Large intestine (tissue), 3 donors: ENCODE measurements at regions not wholly inside any gene's neighbourhood (a gene's known extent, or its start where the extent isn't known, plus 50 kb on each side); places are given as distances from the start of the nearest gene placed in this dataset.

Experiments used
- DNase-seq, 2 donors: peaks; one replicate each; pipeline versions ENCODE4 v3.0.0 to v3.0.0-alpha.2; 2013
- H3K27ac ChIP-seq: one replicate; pipeline ENCODE4 v1.5.1; 2013; ENCODE audit warnings: low read length
- H3K27me3 ChIP-seq: 2 replicates; pipeline ENCODE4 v1.6.1; 2013; ENCODE audit warnings: low read length; ENCODE audit not compliant: control insufficient read depth, insufficient read depth
- H3K36me3 ChIP-seq: 2 replicates; pipeline ENCODE4 v1.6.1; 2013; ENCODE audit warnings: low read length; ENCODE audit not compliant: control insufficient read depth, insufficient read depth
- H3K4me1 ChIP-seq: one replicate; pipeline ENCODE4 v1.6.1; 2013; ENCODE audit warnings: low read length; ENCODE audit not compliant: control insufficient read depth, insufficient read depth
- H3K4me3 ChIP-seq: one replicate; pipeline ENCODE4 v1.5.1; 2013; ENCODE audit warnings: low read length
- H3K9me3 ChIP-seq: one replicate; pipeline ENCODE4 v1.6.1; 2013; ENCODE audit warnings: mild to moderate bottlenecking, low read depth, low read length, moderate library complexity; ENCODE audit not compliant: control insufficient read depth
- WGBS: methylation state at CpG from one replicate; pipeline ENCODE4 v1.1.5; 2013; ENCODE audit warnings: low lambda C conversion rate; ENCODE audit not compliant: insufficient coverage; 5-methylcytosine and 5-hydroxymethylcytosine counted together

GRCh38 chr1:162924179-162924578 lies 63.2 kb upstream of the CCDC190 start:
- H3K9me3 ChIP-seq: no peaks in the 10 kb centered on the region
- H3K4me3 ChIP-seq: no peak overlapping the region
- 100% methylated on average over 2 of the region's 2 CpGs for WGBS
- no peaks in the 10 kb centered on the region for H3K27me3 ChIP-seq
- H3K27ac ChIP-seq: no peak overlapping the region
- H3K4me1 ChIP-seq: no peaks in the 10 kb centered on the region
- DNase-seq: no peak
- no peaks in the 10 kb centered on the region for H3K36me3 ChIP-seq

GRCh38 chr1:162922201-162922600 lies 61.2 kb upstream of the CCDC190 start:
- DNase-seq: no peak
- Histone ChIP-seq H3K36me3 (no peaks in the 10 kb centered on the region), H3K4me1 (no peaks in the 10 kb centered on the region), H3K4me3 (no peak overlapping the region), H3K27me3 (no peaks in the 10 kb centered on the region), H3K9me3 (no peaks in the 10 kb centered on the region), H3K27ac (no peak overlapping the region)
- WGBS: 75% methylated on average over 1 of the region's 2 CpGs

GRCh38 chr1:162921311-162921710 lies 60.3 kb upstream of the CCDC190 start:
- no peak overlapping the region for H3K4me3 ChIP-seq
- no peaks in the 10 kb centered on the region for H3K4me1 ChIP-seq
- H3K27me3 ChIP-seq: no peaks in the 10 kb centered on the region
- DNase-seq: no peak
- WGBS: no CpG with 5 or more reads among the region's 3 CpGs
- no peaks in the 10 kb centered on the region for H3K9me3 ChIP-seq
- no peak overlapping the region for H3K27ac ChIP-seq
- no peaks in the 10 kb centered on the region for H3K36me3 ChIP-seq

GRCh38 chr1:162919034-162919433 lies 58.1 kb upstream of the CCDC190 start:
- Histone ChIP-seq H3K9me3 (no peaks in the 10 kb centered on the region), H3K4me3 (no peak overlapping the region), H3K27ac (no peak overlapping the region), H3K27me3 (no peaks in the 10 kb centered on the region), H3K36me3 (no peaks in the 10 kb centered on the region), H3K4me1 (no peaks in the 10 kb centered on the region)
- no peak for DNase-seq
- WGBS: no CpG with 5 or more reads among the region's 6 CpGs

- Histone ChIP-seq H3K36me3 (no peaks in the 10 kb centered on the region), H3K9me3 (no peaks in the 10 kb centered on the region), H3K4me1 (no peaks in the 10 kb centered on the region), H3K4me3 (no peak overlapping the region), H3K27me3 (no peaks in the 10 kb centered on the region), H3K27ac (no peak overlapping the region)
- no CpG with 5 or more reads among the region's 8 CpGs for WGBS
- DNase-seq: peak in 1 of 2 donors; percentile 32
These were observed 57.3 kb upstream of the CCDC190 start for GRCh38 chr1:162918151-162918754.

- Histone ChIP-seq H3K4me3 (no peak overlapping the region), H3K4me1 (no peaks in the 10 kb centered on the region), H3K27me3 (no peaks in the 10 kb centered on the region), H3K27ac (no peak overlapping the region), H3K9me3 (peaks cover 6% of the 10 kb centered on the region), H3K36me3 (no peaks in the 10 kb centered on the region)
- no peak for DNase-seq
- WGBS: no CpG with 5 or more reads among the region's 6 CpGs
These were observed 56.0 kb upstream of the CCDC190 start for GRCh38 chr1:162916821-162917613.

GRCh38 chr1:162916407-162916806 lies 55.4 kb upstream of the CCDC190 start:
- H3K9me3 ChIP-seq: peaks cover 6% of the 10 kb centered on the region
- DNase-seq: no peak
- 92% methylated on average over 2 of the region's 2 CpGs for WGBS
- no peaks in the 10 kb centered on the region for H3K27me3 ChIP-seq
- H3K4me1 ChIP-seq: no peaks in the 10 kb centered on the region
- H3K4me3 ChIP-seq: no peak overlapping the region
- no peaks in the 10 kb centered on the region for H3K36me3 ChIP-seq
- H3K27ac ChIP-seq: no peak overlapping the region

GRCh38 chr1:162914601-162915000 lies 53.6 kb upstream of the CCDC190 start:
- Histone ChIP-seq H3K27me3 (no peaks in the 10 kb centered on the region), H3K4me1 (no peaks in the 10 kb centered on the region), H3K36me3 (no peaks in the 10 kb centered on the region), H3K27ac (no peak overlapping the region), H3K9me3 (peaks cover 6% of the 10 kb centered on the region), H3K4me3 (no peak overlapping the region)
- no peak for DNase-seq

- Histone ChIP-seq H3K9me3 (peaks cover 6% of the 10 kb centered on the region), H3K36me3 (no peaks in the 10 kb centered on the region), H3K4me3 (no peak overlapping the region), H3K27ac (no peak overlapping the region), H3K4me1 (no peaks in the 10 kb centered on the region), H3K27me3 (no peaks in the 10 kb centered on the region)
- DNase-seq: no peak
- 50% methylated on average over 1 of the region's 3 CpGs for WGBS
These were observed 52.4 kb upstream of the CCDC190 start for GRCh38 chr1:162913345-162913744.

GRCh38 chr1:162912061-162912667 lies 51.2 kb upstream of the CCDC190 start:
- no peak overlapping the region for H3K4me3 ChIP-seq
- H3K27ac ChIP-seq: no peak overlapping the region
- H3K4me1 ChIP-seq: no peaks in the 10 kb centered on the region
- no peaks in the 10 kb centered on the region for H3K27me3 ChIP-seq
- WGBS: 100% methylated on average over 1 of the region's 1 CpG
- DNase-seq: no peak
- H3K36me3 ChIP-seq: no peaks in the 10 kb centered on the region
- peaks cover 6% of the 10 kb centered on the region for H3K9me3 ChIP-seq
